ENCODE measurements at regions not wholly inside any gene's neighbourhood (a gene's known extent, or its start where the extent isn't known, plus 50 kb on each side); places are given as distances from the start of the nearest gene placed in this dataset.

DNA sequence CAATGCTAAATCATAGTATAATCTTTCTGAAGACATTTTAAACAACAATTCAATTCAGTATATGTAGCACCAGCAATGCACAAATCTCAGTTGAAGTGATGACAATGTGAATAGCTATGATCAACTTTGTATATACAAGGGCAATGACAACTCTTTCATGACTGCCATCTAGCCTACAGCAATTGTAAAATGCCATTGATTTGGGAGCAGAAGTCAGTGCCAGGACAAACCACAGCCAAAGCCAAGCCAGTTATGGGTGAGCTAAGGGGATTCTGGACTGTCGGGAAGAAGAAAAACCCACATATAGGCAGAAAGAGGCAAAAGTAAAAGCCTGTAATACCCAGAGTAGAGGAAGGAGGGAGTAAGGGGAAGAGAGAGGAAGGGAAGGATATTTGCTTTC is 238.6 kb downstream of the MID1IP1 start:
- no peak for ATAC-seq

More for the DNA sequence above, 238.6 kb downstream of the MID1IP1 start:
- H3K79me2 ChIP-seq (ENCODE audit: control insufficient read depth, insufficient read depth, low read length) = no peaks in the 10 kb centered on the region
- intact Hi-C loops (cut with micrococcal nuclease) (no loop called here), in situ Hi-C loops (cut with MboI) (no loop called here)
- TF ChIP-seq RBM17 (IDR thresholded peaks at IDR 0.05; ENCODE audit: borderline replicate concordance, low read depth, low read length) = no peak
- no peak for TF ChIP-seq MTA3 (IDR thresholded peaks at IDR 0.05; ENCODE audit: borderline replicate concordance)
- no peak for TF ChIP-seq FOS (IDR thresholded peaks at IDR 0.05; ENCODE audit: extremely low read depth, insufficient read length)
- no peak for TF ChIP-seq SIRT6 (IDR thresholded peaks at IDR 0.05; ENCODE audit: low read depth, low read length)
- no peak for TF ChIP-seq RBM39 (optimal IDR thresholded peaks at IDR 0.05; ENCODE audit: low read depth, low read length)
- TF ChIP-seq HOXB6 (CRISPR knock-in tag; IDR thresholded peaks at IDR 0.05; ENCODE audit: borderline replicate concordance) = no peak
- TF ChIP-seq, protein P1, sequence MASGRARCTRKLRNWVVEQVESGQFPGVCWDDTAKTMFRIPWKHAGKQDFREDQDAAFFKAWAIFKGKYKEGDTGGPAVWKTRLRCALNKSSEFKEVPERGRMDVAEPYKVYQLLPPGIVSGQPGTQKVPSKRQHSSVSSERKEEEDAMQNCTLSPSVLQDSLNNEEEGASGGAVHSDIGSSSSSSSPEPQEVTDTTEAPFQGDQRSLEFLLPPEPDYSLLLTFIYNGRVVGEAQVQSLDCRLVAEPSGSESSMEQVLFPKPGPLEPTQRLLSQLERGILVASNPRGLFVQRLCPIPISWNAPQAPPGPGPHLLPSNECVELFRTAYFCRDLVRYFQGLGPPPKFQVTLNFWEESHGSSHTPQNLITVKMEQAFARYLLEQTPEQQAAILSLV (tag; IDR thresholded peaks at IDR 0.05) = no peak
- no peak for TF ChIP-seq GATA2 (CRISPR knock-in tag; IDR thresholded peaks at IDR 0.05)
- no peak for TF ChIP-seq ZNF695 (CRISPR knock-in tag; IDR thresholded peaks at IDR 0.05)
- no peak for TF ChIP-seq MYBL2 (IDR thresholded peaks at IDR 0.05; ENCODE audit: low read depth)
- TF ChIP-seq MYBL2 (CRISPR knock-in tag; IDR thresholded peaks at IDR 0.05; ENCODE audit: borderline replicate concordance) = no peak
- no TSS peak for BruUV-seq (replicated peaks)
- H3K4me3 ChIP-seq = no peak overlapping the region
- DNase-seq (ENCODE audit: extremely low read depth in 1 of 4, low spot score in 3 of 4) (no peak), FAIRE-seq (no peak)
- WGBS (ENCODE audit: insufficient coverage, low coverage, missing lambda C conversion rate) = 17% methylated on average over 1 of the region's 1 CpG
- CTCF ChIA-PET (ENCODE audit: low intra/inter-chr PET ratio) = no interaction called here
- H3K9me3 ChIP-seq (replicated peaks; ENCODE audit: control insufficient read depth, insufficient read depth, low read depth, low read length) = no peaks in the 10 kb centered on the region
- H4K20me1 ChIP-seq (replicated peaks; ENCODE audit: control insufficient read depth, insufficient read depth, low read length) = no peaks in the 10 kb centered on the region
- no peak overlapping the region for H3K9ac ChIP-seq (ENCODE audit: insufficient read depth in 1 of 2, low read depth in 2 of 2, low read length in 2 of 2)
- no peaks in the 10 kb centered on the region; a peak in 1 of 5 replicates for H3K27me3 ChIP-seq (ENCODE audit: control insufficient read depth in 2 of 2, insufficient read depth in 2 of 2, low read length in 2 of 2)
- H2AFZ ChIP-seq (ENCODE audit: low read depth, low read length) = no peak overlapping the region
- POLR2A ChIA-PET = no interaction called here
- no peak overlapping the region for H3K4me2 ChIP-seq (ENCODE audit: insufficient read depth, low read length)
- H3K4me1 ChIP-seq (replicated peaks in 1 of 2; ENCODE audit: control insufficient read depth in 2 of 2, insufficient read depth in 2 of 2, low read length in 2 of 2) = no peaks in the 10 kb centered on the region
- H3K27ac ChIP-seq (ENCODE audit: extremely low read depth, low read depth, low read length) = no peak overlapping the region
- H3K36me3 ChIP-seq (ENCODE audit: control insufficient read depth, insufficient read depth, low read length) = no peaks in the 10 kb centered on the region
- H3K9me1 ChIP-seq (ENCODE audit: control insufficient read depth, insufficient read depth, low read length) = no peaks in the 10 kb centered on the region
